ENCODE measurements at regions not wholly inside any gene's neighbourhood (a gene's known extent, or its start where the extent isn't known, plus 50 kb on each side); places are given as distances from the start of the nearest gene placed in this dataset.

DNA sequence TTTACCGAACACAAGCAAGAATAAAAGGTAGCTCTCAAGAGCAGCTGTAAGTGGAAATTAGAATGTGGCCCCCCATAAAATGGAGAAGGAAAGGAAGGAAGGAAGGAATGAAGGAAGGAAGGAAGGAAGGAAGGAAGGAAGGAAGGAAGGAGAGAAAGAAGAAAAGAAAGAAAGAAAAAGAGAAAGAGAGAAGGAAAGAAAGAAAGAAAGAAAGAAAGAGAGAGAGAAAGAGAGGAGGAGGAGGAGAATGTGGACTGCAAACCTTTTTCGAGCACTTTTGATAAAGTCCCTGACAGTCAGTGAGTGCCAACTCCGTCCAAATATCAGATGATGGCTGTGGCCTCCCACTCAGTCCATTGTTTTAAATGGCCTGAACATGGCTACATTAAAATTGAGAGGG lies 53.8 kb upstream of the SNX2 start:
- no peak for DNase-seq (ENCODE audit: low spot score)

DNA sequence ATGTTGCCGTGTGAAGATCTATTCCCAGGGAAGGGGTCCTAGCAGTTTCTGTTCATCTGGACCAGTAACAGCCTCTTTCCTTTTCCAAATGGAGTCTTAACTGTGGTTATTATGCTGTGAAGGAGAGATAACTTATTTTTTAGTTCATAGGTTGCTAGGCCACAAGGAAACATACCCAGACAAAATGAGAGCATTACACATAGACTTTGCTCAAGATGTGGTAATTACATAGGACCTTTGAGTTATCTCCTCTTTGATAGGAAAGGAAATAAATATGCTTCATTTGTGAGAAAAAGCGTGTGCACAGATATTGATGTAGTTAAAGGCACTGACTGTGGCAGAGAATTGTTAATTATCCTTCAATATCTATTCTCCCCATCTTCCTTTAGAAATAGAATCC lies 52.5 kb upstream of the SNX2 start:
- no peak for DNase-seq (ENCODE audit: low spot score)

DNA sequence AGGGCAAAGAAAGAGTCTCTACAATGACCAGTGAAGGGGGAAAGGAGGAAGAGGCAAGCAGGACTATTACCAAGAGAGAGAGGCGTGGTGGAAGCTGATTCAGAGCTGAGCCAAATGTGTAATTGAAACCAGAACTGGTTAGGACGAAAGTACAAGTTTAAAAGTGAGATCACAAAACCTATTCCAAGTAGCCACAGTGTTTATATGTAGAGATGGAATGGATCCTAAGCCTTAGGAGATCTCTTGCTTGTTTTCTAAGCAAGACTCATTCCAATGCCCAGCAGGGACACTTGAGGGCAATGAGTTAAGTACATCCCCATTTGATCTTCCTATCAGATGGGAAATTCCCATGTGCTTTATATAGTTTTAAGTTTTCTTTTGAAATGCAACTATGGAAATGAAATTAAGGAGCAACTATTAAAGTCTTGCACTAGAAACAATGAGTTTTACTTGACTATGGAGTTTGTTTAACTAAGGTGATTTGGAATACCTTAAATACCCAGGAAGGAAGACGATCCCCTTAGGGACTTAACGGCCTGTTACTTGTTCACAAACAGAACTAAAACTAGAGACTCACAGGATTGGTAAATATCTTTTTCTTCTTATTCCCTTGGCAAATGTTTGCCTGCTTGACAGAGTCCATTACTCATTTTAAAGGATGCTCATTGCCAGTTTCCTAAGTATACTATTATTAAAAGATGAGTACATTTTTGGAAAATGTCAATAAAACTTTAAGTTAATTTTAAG lies 51.1 kb upstream of the SNX2 start:
- DNase-seq (ENCODE audit: low spot score) = no peak
